GM12865 (cell line): ENCODE measurements at regions not wholly inside any gene's neighbourhood (a gene's known extent, or its start where the extent isn't known, plus 50 kb on each side); places are given as distances from the start of the nearest gene placed in this dataset.

Experiments
- DNase-seq: peaks from one replicate; pipeline ENCODE4 v3.0.0; 2010; ENCODE audit warnings: low read depth
- H3K4me3 ChIP-seq: 2 replicates; pipeline ENCODE4 v1.5.1; 2011; ENCODE audit warnings: mild to moderate bottlenecking, low read depth, low read length, control low read depth
- TF ChIP-seq, protein P1 (sequence below): IDR thresholded peaks from 2 replicates; pipeline ENCODE4 v1.5.1; 2011; ENCODE audit warnings: low read length, control low read depth, low read depth, inconsistent platforms; ENCODE audit not compliant: insufficient read depth; ENCODE audit errors: missing control alignments

DNA sequence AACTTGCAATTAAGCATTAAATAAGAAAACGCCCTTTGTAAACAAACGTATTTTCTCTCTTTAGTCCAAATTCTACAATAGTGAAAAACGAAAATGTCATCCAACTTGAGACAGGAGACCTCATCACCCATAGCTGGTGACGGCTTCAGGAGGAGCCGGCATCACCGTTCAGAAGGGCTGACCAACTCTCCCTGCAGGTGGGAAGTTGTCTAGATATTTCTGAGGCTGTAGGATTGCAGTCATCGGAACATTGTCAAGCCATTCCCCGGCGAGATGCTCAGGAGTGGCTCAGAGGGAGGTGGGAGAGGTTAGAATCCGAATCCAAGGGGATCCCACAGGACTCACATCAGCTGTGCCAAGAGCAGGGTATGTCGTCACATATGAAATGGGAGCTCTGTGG lies 76.7 kb downstream of the RBFOX3 start:
- H3K4me3 ChIP-seq, result no peak overlapping the region
- no peak for DNase-seq
- TF ChIP-seq, protein P1, sequence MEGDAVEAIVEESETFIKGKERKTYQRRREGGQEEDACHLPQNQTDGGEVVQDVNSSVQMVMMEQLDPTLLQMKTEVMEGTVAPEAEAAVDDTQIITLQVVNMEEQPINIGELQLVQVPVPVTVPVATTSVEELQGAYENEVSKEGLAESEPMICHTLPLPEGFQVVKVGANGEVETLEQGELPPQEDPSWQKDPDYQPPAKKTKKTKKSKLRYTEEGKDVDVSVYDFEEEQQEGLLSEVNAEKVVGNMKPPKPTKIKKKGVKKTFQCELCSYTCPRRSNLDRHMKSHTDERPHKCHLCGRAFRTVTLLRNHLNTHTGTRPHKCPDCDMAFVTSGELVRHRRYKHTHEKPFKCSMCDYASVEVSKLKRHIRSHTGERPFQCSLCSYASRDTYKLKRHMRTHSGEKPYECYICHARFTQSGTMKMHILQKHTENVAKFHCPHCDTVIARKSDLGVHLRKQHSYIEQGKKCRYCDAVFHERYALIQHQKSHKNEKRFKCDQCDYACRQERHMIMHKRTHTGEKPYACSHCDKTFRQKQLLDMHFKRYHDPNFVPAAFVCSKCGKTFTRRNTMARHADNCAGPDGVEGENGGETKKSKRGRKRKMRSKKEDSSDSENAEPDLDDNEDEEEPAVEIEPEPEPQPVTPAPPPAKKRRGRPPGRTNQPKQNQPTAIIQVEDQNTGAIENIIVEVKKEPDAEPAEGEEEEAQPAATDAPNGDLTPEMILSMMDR, result no peak

DNA sequence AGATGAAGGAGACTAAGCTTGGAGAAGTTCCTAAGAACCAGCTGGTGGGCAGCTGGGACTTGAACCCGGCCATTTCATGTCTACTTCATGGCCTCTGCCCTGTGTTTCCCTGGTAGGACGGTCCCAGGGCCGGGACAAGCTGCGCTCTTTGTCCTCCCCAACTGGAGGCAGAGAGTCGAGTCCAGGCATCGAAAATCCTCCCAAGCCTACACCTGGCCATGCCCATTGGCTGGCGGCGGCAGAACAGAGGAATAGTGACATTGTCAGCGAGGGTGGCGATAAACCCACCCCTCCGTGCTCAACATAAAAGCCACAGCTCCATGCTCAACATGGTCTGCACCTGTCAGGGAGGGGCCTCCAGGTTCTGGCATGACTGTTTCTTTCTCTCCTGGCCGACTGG lies 77.7 kb downstream of the RBFOX3 start:
- TF ChIP-seq, protein P1, result no peak
- DNase-seq, result no peak
- H3K4me3 ChIP-seq, result no peak overlapping the region

DNA sequence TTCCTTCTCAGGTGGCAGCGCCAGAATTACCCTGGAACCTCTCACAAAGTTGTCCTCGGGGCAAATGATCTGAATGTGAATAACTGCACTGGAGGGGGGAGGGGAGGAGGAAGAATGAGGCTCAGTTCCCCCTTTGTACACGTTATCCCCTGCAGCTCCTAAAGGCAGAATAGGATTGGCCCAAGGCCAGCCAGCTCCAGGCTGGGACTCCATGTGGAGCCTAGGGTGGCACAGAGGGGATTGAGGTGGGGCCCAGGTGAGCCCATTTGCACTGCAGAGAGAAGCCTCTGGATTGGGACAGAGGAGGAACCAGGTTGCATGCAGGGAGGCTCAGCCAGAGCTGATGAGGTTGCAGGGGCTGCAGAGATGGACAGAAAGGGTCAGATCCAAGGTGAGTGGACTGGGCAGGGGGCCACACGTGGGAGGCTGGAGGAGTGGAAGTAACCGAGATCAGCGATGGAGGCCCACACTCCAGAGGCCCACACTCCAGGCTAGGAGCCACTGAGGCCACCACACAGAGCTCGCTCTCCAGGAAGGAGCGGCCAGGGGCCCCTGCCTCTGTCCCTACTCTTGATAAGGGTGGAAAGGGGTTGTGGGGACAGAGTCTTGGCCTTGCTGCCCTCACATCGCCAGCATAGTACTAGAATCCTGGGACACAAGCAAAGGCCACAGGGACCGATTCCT lies 78.6 kb downstream of the RBFOX3 start:
- TF ChIP-seq, protein P1, result no peak
- no peak overlapping the region for H3K4me3 ChIP-seq
- DNase-seq, result no peak

DNA sequence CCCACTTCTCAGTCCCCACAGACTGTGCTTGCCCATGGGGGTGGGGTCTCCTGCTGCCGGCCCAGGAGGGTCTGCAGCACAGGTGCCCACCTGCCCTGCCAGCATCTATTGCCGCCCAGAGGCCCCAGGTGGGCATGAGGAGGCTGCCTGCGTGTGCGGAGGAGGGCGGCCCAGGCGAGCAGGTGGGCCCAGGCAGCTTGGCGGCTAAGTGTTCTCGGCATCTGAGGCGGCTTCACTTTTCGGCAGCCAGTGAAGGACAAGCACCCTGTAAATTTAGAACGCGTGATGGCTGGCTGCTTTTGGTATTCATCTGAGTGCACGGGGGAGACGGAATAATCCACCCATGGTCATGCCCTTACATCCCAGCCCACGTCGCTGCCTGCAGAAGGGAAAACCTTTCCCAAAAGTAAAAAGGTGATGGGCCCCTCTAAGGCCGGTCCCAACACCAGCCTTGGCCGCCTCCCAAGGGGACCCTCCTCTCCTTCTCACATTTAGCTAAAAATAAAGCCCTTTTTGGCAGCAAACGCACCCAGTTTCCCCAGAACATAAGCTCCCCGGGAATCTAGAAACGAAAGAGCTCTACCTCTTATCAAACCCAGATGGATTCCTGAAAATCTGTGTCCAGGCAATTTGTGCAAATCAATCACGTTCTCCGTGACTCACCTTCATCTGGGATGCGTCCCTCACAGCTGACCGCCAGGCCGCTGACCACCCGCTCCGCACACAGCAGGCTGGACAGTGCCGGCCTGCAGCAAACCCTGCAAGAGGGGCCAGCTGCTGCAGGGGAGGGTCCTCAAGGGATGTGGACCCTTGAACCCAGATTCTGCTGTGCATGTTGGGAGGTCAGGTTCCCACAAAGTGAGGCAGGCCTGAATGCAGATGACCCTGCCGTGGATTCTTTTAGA lies 79.4 kb downstream of the RBFOX3 start:
- H3K4me3 ChIP-seq, result no peak overlapping the region
- DNase-seq, result no peak
- TF ChIP-seq, protein P1, result no peak

DNA sequence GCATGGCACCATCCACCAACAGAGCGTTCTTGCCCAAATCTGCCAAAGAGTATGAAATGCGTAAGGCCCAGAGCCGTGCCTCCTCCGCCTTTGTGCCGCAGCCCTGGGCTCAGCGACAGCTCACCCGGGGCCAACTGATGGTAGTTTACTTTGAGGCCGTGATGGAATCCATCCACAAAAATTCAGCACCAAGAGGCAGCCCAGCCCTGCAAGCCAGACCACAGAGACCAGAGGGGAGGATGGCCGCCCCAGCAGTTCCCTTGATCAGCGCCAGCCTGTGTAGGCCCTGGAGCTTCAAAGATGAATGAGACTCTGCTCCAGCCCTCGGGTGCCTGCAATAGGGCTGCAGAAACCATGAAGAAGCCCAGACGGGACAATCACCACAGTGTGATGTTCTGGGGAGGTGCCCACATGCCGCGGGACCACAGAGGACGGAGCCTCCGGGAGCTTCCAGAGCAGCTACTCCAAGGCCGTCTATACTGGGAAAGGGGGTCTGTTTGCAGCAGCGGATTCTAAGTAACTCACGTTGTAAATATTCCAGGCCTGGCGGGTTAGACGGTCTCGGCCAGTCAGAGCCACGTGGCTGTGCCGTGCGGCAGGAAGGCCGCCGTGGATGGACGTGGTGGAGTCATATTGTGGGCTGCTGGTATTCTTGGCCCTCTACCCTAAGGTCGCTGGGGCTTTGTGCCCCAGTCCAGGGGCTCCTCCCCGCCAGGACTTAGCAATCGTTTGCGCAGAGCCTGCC lies 80.3 kb downstream of the RBFOX3 start:
- H3K4me3 ChIP-seq, result no peak overlapping the region
- TF ChIP-seq, protein P1, result no peak
- no peak for DNase-seq

DNA sequence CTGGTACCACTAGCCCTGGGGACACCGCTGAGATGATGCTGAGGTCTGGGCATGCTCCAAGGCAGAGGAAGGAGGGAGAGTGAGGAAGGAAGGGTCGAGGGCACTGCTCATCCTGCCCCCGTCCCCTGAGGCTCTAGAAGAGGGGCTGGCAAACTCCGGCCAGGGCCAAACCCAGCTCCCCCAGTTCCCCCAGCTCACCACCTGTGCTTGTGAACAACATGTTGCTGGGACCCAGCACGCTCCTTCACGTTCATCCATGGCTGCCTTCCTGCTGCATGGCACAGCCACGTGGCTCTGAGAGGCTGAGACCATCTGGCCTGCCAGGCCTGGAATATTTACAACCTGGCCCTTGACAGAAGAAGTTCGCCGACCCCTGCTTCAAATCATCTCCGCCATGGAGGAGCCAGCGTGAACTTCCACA lies 81.2 kb downstream of the RBFOX3 start:
- H3K4me3 ChIP-seq, result no peak overlapping the region
- DNase-seq, result no peak
- TF ChIP-seq, protein P1, result no peak
